ELF-1 (cell line): ENCODE measurements at regions not wholly inside any gene's neighbourhood (a gene's known extent, or its start where the extent isn't known, plus 50 kb on each side); places are given as distances from the start of the nearest gene placed in this dataset.
"Not testable (repeated sequence)": the region's sequence is repeated elsewhere in the genome, so short reads cannot be mapped to it uniquely, and the experiment has no call there.

Experiments
- DNase-seq: peaks from one replicate; pipeline ENCODE4 v3.0.0-alpha.2; 2016; ENCODE audit warnings: low read depth, low spot score

DNA sequence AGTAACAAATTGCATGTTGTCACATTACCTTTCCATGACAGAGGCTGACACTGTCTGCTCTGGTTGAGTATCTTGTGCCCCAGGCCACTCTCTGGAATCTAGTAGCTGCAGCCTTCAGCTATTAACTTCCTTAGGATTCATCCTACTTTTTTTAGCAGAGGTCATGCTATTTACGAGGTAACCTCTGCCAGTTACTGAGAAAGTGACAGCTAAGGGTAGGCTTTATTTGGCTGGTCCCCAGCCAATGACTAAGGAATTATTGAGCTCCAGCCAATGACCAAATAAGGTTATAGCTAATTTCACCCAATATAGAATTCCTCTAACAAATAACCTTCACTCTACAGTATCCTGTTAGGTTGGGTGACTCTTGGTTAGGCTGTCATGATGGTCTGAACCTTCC is 1361.7 kb downstream of the XPNPEP1 start:
- no peak for DNase-seq

GRCh38 chr10:108560488-108560887 is 1362.8 kb downstream of the XPNPEP1 start:
- no peak for DNase-seq

DNA sequence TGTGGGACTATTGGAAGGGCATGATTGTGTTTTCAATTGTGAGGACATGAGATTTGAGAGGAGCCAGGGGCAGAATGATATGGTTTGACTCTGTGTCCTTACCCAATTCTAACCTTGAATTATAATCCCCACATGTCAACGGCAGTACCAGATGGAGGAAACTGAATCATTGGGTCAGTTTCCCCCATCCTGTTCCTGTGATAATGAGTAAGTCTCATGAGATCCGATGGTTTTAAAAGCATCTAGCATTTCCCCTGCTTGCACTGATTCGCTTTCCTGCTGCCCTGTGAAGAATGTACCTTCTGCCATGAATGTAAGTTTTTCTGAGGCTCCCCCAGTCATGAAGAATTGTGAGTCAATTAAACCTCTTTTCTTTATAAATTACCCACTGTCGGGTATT is 1367.1 kb downstream of the XPNPEP1 start:
- DNase-seq = no peak

GRCh38 chr10:108545921-108546320 is 1377.4 kb downstream of the XPNPEP1 start:
- DNase-seq = no peak

DNA sequence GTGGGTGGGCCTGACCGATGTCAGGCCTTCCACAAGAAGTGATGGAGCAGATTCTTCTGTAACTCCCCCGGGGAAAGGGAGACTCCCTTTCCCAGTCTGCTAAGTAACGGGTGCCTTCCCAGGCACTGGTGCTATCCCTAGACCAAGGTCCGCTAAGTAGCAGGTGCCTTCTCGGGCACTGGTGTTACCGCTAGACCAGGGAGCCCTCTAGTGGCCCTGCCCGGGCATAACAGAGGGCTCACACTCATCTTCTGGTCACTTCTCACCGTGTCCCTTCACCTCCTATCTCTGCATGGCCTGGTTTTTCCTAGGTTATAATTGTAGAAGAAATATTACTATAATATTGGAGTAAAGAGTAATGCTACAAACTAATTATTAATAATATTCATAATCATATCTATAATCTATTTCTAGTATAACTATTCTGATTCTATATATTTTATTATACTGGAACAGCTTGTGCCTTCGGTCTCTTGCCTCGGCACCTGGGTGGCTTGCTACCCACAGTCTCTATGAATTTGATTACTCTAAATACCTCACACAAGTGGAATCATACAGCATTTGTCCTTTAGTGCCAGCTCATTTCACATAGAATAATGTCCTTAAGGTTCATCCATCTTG is 1378.7 kb downstream of the XPNPEP1 start:
- DNase-seq = peak; percentile 71

GRCh38 chr10:108533551-108533950 is 1369.0 kb upstream of the SORCS1 start:
- not testable (repeated sequence) for DNase-seq

- DNase-seq = no peak
Measured at GRCh38 chr10:108523016-108523800, 1358.7 kb upstream of the SORCS1 start.

GRCh38 chr10:108521827-108522492 is 1357.5 kb upstream of the SORCS1 start:
- DNase-seq = no peak

- DNase-seq = no peak
Measured at GRCh38 chr10:108515821-108516220, 1351.3 kb upstream of the SORCS1 start.

DNA sequence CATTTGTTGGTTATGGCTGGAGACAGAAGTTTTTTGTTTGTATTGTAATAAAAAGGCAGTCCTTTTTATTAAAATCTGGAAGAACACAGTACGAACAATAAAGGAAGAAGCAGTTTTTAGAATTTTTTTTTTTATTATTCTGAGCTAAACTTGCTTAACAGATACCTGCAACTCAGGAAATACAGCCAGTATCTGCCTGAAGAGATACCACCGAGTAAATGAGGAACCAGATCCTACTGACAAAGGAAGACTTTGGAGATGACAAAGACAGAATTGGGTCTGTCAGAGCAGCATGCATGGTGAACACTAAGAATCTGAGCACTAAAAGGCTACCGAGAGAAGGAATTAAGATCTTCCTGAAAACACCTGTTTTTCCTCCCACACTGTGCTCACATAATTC is 1335.9 kb upstream of the SORCS1 start:
- no peak for DNase-seq

GRCh38 chr10:108496106-108496505 is 1331.6 kb upstream of the SORCS1 start:
- DNase-seq = no peak

DNA sequence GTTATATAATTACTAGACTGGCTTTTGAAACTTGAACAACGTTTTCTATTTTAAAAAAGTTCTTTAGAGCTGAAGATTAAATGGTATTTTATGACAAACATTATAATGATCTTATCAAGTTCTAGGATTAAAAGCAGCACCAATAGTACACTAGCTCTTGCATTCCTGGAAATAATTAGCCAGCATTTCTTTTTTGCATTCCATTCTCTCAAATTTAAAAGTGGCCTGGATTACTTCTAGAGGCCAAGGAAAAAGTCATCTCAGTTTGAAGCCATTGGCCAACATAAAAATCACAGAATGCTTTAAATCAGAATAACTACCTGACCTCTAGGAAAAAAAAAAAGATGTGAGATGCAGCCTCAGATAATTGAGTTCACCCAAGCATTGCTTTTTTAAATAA is 1326.4 kb upstream of the SORCS1 start:
- no peak for DNase-seq

DNA sequence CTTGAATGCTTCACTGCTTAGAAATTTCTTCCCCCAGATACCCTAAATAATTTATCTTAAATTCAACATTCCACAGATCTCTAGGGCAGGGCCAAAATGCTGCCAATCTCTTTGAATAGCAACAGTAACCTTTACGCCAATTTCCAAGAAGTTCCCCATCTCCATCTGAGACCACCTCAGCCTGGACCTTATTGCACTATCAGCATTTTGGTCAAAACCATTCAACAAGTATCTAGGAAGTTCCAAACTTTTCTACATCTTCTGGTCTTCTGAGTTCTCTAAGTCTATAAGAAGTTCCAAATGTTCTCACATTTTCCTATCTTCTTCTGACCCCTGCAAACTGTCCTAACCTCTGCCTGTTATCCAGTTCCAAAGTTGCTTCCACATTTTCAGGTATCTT is 1306.9 kb upstream of the SORCS1 start:
- DNase-seq = no peak

GRCh38 chr10:108469940-108470339 is 1305.4 kb upstream of the SORCS1 start:
- no peak for DNase-seq

DNA sequence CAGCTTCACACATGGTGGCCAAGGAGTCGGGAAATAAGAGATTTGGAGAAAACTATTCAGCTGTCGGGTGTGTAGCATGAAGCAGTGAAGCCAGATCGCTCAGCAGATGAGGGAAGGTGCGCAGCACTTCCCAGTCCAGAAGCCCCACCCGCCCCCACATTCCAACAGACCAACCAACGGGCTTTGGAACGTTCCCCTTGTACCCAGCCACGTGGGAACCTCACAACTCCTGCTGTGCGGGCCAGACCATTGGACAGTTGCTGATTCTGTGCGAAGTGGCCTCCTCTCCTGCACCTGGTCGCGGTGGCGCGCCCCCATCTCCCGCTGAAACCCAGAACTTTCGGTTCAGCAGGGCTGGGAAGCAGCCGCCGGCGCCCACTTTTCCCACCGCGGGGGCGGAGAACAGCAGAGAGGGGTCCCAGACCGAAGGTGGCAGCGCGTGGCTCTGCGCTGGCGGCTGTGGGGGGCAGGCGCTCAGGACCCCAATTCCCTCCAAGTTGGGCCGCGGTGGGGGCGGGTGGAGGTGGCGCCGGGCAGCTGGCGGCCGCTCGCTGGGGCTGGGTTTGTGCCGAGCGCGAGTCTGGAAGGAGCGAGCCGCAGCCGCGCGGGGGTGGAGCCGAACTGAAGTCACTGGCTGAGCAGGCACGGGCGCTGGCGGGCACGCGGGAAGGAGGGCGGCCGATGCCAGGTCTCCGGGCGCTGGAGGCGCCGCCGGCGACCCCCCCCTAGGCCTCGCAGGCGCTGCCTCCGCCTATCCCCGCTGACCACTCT is 1301.5 kb upstream of the SORCS1 start:
- DNase-seq = peak; percentile 18

- no peak for DNase-seq
Measured at GRCh38 chr10:108462005-108462404, 1297.5 kb upstream of the SORCS1 start.

DNA sequence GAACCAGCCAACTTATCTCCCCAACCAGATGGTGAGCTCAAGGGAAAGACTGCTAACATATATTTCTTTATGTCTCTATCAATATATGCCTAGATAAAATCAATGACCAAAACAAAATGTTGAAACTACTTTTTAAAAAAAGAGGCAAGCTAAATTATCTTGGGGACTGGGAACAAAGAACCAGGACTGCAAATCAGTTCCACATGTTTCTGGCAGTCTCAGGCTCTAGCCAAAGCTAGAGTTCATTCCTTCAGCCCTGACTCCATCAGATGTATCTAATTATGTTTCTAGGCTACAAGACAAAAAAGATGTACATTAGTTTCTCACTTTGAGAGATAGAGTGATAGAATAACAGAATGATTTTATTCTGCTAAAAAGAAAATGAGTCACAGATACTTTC is 1290.3 kb upstream of the SORCS1 start:
- DNase-seq = no peak

DNA sequence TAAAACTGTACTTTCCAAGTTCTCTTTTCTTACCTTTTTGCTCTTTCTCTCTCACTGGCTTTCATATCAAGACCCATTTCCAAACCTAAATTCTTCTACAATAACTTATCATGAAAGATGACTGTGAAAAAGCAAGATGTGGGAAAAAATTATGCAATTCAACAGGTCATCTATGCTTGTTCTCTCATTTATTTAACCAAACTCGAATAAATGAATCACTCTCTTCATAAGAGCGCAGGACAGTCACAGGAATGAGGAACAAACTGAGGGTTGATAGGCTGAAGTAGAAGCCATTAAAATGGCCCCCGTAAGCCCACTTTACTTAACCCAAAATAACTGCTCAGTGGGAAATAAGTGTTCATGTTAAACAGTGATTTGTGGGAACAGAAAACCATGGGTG is 1289.7 kb upstream of the SORCS1 start:
- no peak for DNase-seq

GRCh38 chr10:108453166-108453565 is 1288.7 kb upstream of the SORCS1 start:
- DNase-seq = no peak

GRCh38 chr10:108452533-108452932 is 1288.0 kb upstream of the SORCS1 start:
- no peak for DNase-seq

DNA sequence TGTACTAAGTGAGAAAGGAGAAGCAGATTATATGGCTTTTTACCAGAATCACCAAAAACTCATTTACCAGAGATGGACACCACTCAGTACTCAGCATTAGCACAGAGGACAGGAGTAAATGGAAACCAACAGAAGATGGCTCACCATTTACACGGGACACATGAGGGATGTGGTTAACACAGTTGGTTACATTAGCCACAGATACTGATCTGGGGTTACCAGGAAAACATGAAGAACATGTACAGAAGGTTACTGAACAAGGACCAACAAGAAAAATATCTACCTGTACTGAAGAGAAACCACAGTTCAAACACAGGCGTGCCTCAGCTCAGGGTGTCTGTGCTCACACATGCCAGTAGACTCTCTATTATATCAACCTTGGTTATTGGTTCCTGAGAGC is 1285.8 kb upstream of the SORCS1 start:
- DNase-seq = no peak

GRCh38 chr10:108445746-108446145 is 1281.2 kb upstream of the SORCS1 start:
- DNase-seq = no peak
